GM12873 (cell line): ENCODE measurements at regions not wholly inside any gene's neighbourhood (a gene's known extent, or its start where the extent isn't known, plus 50 kb on each side); places are given as distances from the start of the nearest gene placed in this dataset.

Source experiments
- TF ChIP-seq, protein P1 (sequence below): IDR thresholded peaks from 2 replicates; pipeline ENCODE4 v1.5.1; 2012; ENCODE audit warnings: low read depth, mild to moderate bottlenecking, moderate library complexity, low read length, control low read depth; ENCODE audit not compliant: insufficient read depth; ENCODE audit errors: missing control alignments

DNA sequence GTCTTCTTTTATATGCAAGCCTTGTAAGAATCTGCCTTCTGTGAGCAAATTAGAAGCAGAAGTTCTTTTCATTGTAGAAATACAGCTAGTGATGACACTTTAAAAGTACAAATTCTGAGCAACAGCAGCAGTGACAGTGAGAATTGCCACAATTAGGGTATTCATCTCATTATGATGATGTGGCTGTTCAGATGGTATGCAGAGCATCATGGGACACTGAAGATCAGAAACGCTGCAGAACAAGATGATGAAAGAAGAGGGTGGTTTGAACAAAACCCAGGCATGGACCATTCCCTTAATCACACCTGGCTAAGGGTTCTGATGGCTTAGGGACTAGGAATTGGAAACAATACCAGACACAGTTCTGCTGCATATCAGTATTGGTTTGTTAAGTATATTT, 312.7 kb upstream of the TBX18 start:
- TF ChIP-seq, protein P1, sequence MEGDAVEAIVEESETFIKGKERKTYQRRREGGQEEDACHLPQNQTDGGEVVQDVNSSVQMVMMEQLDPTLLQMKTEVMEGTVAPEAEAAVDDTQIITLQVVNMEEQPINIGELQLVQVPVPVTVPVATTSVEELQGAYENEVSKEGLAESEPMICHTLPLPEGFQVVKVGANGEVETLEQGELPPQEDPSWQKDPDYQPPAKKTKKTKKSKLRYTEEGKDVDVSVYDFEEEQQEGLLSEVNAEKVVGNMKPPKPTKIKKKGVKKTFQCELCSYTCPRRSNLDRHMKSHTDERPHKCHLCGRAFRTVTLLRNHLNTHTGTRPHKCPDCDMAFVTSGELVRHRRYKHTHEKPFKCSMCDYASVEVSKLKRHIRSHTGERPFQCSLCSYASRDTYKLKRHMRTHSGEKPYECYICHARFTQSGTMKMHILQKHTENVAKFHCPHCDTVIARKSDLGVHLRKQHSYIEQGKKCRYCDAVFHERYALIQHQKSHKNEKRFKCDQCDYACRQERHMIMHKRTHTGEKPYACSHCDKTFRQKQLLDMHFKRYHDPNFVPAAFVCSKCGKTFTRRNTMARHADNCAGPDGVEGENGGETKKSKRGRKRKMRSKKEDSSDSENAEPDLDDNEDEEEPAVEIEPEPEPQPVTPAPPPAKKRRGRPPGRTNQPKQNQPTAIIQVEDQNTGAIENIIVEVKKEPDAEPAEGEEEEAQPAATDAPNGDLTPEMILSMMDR, result no peak

DNA sequence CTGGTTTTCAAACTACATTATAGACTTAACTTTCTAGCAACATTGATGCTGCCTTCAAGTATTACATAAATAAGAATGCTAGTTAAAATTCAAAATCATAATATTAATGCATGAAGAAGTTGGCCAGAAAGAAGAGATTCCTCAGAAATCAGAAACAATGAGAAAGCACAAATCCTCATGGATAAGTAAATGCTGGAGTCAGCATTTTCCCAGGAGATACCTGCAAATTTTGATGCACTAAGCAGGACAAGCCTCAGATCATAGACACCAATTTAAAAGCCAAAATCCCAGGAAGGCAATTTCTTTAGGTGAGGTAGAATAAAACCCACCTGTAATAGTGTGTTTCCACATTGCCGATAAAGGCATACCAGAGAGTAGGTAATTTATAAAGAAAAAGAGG, 305.2 kb upstream of the TBX18 start:
- TF ChIP-seq, protein P1, result no peak

DNA sequence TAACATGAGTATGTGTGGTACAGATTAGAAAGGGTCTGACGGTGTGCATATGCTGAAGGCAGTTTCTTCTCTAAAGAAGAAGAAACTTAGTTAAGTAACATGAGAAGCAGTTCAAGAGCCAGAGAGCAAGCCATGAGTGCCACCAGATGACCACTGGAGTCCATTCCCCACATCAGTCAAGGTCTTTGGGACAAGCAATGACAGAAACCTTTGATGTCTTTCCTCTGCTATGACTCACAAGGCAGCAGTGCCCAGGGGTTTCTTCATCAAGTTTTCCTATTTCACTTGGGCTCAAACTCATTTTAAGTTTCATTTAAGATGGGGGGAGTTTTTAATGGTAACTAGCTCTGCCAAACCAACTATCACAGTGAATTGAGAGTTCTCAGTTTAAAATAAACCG, 303.8 kb upstream of the TBX18 start:
- TF ChIP-seq, protein P1, result no peak

GRCh38 chr6:85066266-85066665, 301.9 kb upstream of the TBX18 start:
- TF ChIP-seq, protein P1, result no peak

- TF ChIP-seq, protein P1, result no peak
These were observed 301.4 kb upstream of the TBX18 start for GRCh38 chr6:85065831-85066230.

DNA sequence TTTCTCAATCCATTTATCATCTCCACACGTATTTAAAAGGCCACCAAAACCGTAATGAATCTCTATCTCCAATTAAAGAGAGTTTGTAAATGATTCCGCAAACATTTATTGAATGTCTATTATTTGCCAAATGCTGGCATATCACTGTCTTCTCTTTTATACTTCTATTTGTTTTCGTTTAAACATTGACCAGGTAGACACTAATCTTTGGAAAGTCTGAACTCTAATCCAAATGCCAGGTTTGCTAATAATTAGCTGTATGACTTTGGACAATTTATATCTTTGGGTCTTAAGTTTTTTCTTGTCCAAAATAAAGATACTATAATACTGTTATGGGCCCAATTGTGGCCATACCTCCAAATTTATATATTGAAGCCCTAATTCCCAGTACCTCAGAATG, 299.2 kb upstream of the TBX18 start:
- TF ChIP-seq, protein P1, result no peak

GRCh38 chr6:85062884-85063283, 298.5 kb upstream of the TBX18 start:
- TF ChIP-seq, protein P1, result no peak
